Nephron (organoid): ENCODE measurements at regions not wholly inside any gene's neighbourhood (a gene's known extent, or its start where the extent isn't known, plus 50 kb on each side); places are given as distances from the start of the nearest gene placed in this dataset.

Source experiments
- H3K27ac Mint-ChIP-seq, 3 experiments: 2 replicates each; pipeline ENCODE4 v1.8.0; 2020; ENCODE audit warnings: mixed read lengths in 3 of 3, mild to moderate bottlenecking in 2 of 3, moderate library complexity in 1 of 3
- H3K27me3 Mint-ChIP-seq: 2 replicates; pipeline ENCODE4 v1.8.0; 2021; ENCODE audit warnings: low read depth, mild to moderate bottlenecking, moderate library complexity, mixed read lengths
- H3K36me3 Mint-ChIP-seq: 2 replicates; pipeline ENCODE4 v1.8.0; 2020; ENCODE audit warnings: low read depth, mixed read lengths
- H3K4me1 Mint-ChIP-seq: 2 replicates; pipeline ENCODE4 v1.8.0; 2020; ENCODE audit warnings: mixed read lengths
- H3K4me3 Mint-ChIP-seq, 3 experiments: 2 replicates each; pipeline ENCODE4 v1.8.0; 2020; ENCODE audit warnings: mild to moderate bottlenecking in 3 of 3, mixed read lengths in 3 of 3, moderate library complexity in 2 of 3
- H3K9me3 Mint-ChIP-seq: 2 replicates; pipeline ENCODE4 v1.8.0; 2020; ENCODE audit warnings: mixed read lengths
- TF ChIP-seq, protein P1 (sequence below), 3 experiments: fragments of 200-600 bp; sonication (generic); IDR thresholded peaks; one replicate each; pipeline ENCODE4 v1.5.0; 2021; ENCODE audit warnings: antibody characterized with exemption in 3 of 3; ENCODE audit not compliant: unreplicated experiment in 3 of 3

DNA sequence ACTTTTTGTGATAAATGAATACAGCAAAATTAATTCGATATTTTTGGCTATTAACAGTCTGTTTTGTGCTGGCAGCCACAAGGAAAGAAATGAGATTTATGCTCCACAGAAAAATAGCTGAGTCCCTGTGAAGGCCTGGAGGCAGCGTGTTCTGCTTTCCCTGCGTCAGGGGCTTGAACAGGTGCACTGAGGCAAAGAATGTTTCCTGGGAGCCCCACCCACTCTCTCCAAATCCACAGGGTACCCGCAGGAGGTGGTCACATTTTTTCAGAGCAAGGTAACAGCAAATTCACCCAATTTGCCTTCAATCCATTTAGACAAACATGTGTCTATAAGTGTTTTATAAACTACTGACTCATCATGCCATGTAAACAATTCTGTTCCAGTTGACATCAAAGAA, 308.1 kb downstream of the TCERG1L start:
- peaks cover 39% of the 10 kb centered on the region for H3K27me3 Mint-ChIP-seq
- no peak overlapping the region for H3K4me3 Mint-ChIP-seq
- H3K9me3 Mint-ChIP-seq = no peaks in the 10 kb centered on the region
- H3K27ac Mint-ChIP-seq = no peak overlapping the region
- TF ChIP-seq, protein P1, sequence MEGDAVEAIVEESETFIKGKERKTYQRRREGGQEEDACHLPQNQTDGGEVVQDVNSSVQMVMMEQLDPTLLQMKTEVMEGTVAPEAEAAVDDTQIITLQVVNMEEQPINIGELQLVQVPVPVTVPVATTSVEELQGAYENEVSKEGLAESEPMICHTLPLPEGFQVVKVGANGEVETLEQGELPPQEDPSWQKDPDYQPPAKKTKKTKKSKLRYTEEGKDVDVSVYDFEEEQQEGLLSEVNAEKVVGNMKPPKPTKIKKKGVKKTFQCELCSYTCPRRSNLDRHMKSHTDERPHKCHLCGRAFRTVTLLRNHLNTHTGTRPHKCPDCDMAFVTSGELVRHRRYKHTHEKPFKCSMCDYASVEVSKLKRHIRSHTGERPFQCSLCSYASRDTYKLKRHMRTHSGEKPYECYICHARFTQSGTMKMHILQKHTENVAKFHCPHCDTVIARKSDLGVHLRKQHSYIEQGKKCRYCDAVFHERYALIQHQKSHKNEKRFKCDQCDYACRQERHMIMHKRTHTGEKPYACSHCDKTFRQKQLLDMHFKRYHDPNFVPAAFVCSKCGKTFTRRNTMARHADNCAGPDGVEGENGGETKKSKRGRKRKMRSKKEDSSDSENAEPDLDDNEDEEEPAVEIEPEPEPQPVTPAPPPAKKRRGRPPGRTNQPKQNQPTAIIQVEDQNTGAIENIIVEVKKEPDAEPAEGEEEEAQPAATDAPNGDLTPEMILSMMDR (IDR thresholded peaks at IDR 0.05; ENCODE audit: unreplicated experiment in 3 of 3) = no peak
- peaks cover 42% of the 10 kb centered on the region for H3K4me1 Mint-ChIP-seq
- no peaks in the 10 kb centered on the region for H3K36me3 Mint-ChIP-seq

DNA sequence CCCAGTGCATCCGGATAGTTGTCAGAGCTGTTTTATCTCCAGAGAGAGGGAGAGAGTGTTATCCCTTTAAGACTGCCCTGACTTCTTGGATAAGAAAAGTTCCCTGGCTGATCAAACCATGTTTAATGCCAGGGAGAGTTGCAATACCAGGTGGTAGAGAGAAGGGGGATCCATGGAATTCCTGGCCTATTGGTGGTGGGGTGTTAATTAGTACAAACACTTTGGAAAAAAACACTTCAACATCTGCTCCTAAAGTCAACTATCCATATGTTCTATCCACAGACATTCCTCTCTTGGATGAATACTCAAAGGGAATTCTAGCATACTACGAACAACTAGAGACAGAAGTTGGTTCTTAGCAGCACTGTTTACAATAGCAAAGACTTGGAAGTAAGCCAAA, 307.2 kb downstream of the TCERG1L start:
- H3K27me3 Mint-ChIP-seq = peaks cover 35% of the 10 kb centered on the region

DNA sequence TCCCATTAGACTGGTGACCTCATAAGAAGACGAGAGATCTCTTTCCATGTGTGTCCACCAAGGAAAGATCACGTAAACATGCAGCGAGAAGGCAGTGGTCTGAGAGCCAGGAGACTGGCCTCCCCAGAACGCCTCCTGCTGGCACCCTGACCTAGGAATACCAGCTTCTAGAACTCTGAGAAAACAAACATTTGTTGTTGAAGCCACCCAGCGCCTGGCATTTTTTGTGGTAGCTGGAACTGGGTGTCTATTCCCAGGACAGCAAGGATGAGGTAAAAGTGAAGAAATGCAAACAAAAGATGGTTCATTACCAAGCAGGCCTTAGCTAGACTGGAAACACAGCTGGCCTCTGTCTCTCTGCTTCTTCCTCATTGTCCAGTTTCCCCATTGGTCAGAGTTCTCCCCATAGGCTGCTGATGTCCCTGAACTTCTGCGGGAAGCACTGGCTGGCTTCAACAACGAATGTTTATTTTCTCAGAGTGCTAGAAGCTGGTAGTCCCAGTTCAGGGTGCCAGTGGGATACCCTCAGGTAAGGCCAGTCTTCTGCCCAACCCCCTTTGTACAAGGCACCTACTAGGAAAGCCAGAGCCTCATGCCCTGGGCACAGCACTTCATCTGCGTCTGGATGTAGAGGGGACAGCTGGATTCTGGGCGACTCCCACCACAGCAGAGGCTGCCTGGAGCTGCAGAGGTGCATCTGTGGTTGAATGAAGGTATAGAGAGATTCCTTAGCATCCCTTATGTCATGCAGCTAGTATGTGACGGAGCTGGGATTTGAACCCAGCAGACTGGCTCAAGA, 304.9 kb downstream of the TCERG1L start:
- TF ChIP-seq, protein P1 (IDR thresholded peaks at IDR 0.05; ENCODE audit: unreplicated experiment in 3 of 3) = no peak
- Mint-ChIP-seq H3K36me3 (no peaks in the 10 kb centered on the region), H3K4me1 (peaks cover 30% of the 10 kb centered on the region), H3K9me3 (peaks cover 5% of the 10 kb centered on the region), H3K27me3 (peaks cover 35% of the 10 kb centered on the region), H3K4me3 (no peak overlapping the region), H3K27ac (no peak overlapping the region)

More for the DNA sequence above, 307.2 kb downstream of the TCERG1L start:
- TF ChIP-seq, protein P1 (IDR thresholded peaks at IDR 0.05; ENCODE audit: unreplicated experiment in 3 of 3) = no peak
- peaks cover under 1% of the 10 kb centered on the region for H3K9me3 Mint-ChIP-seq
- H3K4me1 Mint-ChIP-seq = peaks cover 42% of the 10 kb centered on the region
- no peaks in the 10 kb centered on the region for H3K36me3 Mint-ChIP-seq
- no peak overlapping the region for H3K27ac Mint-ChIP-seq
- no peak overlapping the region for H3K4me3 Mint-ChIP-seq

DNA sequence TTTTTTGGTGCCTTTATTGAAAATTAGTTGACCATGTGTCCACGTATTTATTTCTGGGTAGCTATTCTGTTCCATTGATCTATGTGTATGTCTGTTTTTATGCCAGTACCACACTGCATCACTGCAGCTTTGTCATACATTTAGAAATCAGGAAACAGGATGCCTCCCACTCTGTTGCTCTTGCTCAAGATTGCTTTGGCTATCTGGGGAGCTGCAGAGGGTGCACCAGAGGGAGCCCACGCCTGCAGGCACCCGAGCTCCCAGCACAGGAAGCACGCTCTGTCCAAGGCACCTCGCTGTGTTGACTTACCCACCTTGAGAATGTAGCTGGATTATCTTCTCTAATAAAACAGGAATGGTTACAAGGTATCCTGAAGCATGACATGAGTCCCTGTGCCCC, 301.7 kb downstream of the TCERG1L start:
- H3K27me3 Mint-ChIP-seq = peaks cover 33% of the 10 kb centered on the region
- no peak overlapping the region for H3K4me3 Mint-ChIP-seq
- no peak overlapping the region for H3K27ac Mint-ChIP-seq
- H3K4me1 Mint-ChIP-seq = no peaks in the 10 kb centered on the region
- peaks cover 5% of the 10 kb centered on the region for H3K9me3 Mint-ChIP-seq
- TF ChIP-seq, protein P1 (IDR thresholded peaks at IDR 0.05; ENCODE audit: unreplicated experiment in 3 of 3) = no peak
- H3K36me3 Mint-ChIP-seq = no peaks in the 10 kb centered on the region

DNA sequence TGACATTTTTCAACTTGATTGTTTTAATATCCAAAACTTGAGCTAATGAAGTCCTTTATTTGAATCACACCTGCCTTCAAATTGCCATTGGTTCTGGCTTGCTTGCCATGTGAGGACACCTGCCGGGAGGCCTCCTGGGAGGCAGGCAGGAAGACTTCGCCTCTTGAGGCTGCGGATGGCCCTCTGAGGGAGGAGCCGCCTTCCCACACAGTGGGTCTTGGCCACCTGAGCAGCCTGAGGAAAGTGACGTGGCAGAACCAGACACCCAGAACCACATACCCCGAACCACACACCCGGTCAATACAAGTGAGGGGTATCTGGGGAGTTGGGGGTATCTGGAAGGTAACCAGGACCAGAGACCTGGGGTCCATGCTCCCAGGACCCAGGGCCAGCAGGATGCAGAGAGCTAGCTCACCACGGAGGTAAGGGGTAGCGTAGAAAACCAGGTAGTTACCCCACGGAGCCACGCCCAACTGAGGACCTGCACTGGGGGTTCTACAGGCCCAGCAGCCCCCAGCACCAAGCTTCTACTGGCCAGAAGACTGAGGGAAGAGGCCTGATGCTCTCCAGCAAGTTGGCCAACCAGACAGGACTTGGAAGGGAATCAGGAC, 300.5 kb downstream of the TCERG1L start:
- H3K4me3 Mint-ChIP-seq = no peak overlapping the region
- TF ChIP-seq, protein P1 (IDR thresholded peaks at IDR 0.05; ENCODE audit: unreplicated experiment in 3 of 3) = no peak
- H3K36me3 Mint-ChIP-seq = no peaks in the 10 kb centered on the region
- H3K27ac Mint-ChIP-seq = no peak overlapping the region
- peaks cover 5% of the 10 kb centered on the region for H3K9me3 Mint-ChIP-seq
- H3K4me1 Mint-ChIP-seq = no peaks in the 10 kb centered on the region
- H3K27me3 Mint-ChIP-seq = peaks cover 33% of the 10 kb centered on the region
